GM06990 (cell line): ENCODE measurements at regions not wholly inside any gene's neighbourhood (a gene's known extent, or its start where the extent isn't known, plus 50 kb on each side); places are given as distances from the start of the nearest gene placed in this dataset.

Experiments
- DNase-seq: peaks from one replicate; pipeline ENCODE4 v3.0.0-alpha.2; 2011; ENCODE audit not compliant: insufficient read length; ENCODE audit errors: extremely low read depth
- H3K27me3 ChIP-seq: replicated peaks from 2 replicates; pipeline ENCODE4 v1.6.0; 2011; ENCODE audit warnings: low read length; ENCODE audit not compliant: control insufficient read depth, insufficient read depth
- H3K36me3 ChIP-seq: 2 replicates; pipeline ENCODE4 v1.5.1; 2011; ENCODE audit warnings: low read length; ENCODE audit not compliant: control insufficient read depth, insufficient read depth
- H3K4me3 ChIP-seq: replicated peaks from 2 replicates; pipeline ENCODE4 v1.5.1; 2011; ENCODE audit warnings: low read depth, mild to moderate bottlenecking, control low read depth, low read length
- CTCF ChIP-seq: IDR thresholded peaks from 2 replicates; pipeline ENCODE4 v1.5.1; 2011; ENCODE audit warnings: low read length, control low read depth, mild to moderate bottlenecking, inconsistent platforms; ENCODE audit not compliant: insufficient read depth, poor library complexity, severe bottlenecking

- H3K27me3 ChIP-seq, result no peaks in the 10 kb centered on the region
- no peak overlapping the region for H3K4me3 ChIP-seq
- no peak for DNase-seq
- TF ChIP-seq CTCF, result no peak
- no peaks in the 10 kb centered on the region for H3K36me3 ChIP-seq
Observed at GRCh38 chr5:124880903-124881697, 134.7 kb upstream of the ZNF608 start.

GRCh38 chr5:124883681-124884080, 137.2 kb upstream of the ZNF608 start:
- no peak for TF ChIP-seq CTCF
- no peaks in the 10 kb centered on the region for H3K36me3 ChIP-seq
- H3K4me3 ChIP-seq, result no peak overlapping the region
- DNase-seq, result no peak
- H3K27me3 ChIP-seq, result no peaks in the 10 kb centered on the region

- no peaks in the 10 kb centered on the region for H3K36me3 ChIP-seq
- H3K27me3 ChIP-seq, result no peaks in the 10 kb centered on the region
- H3K4me3 ChIP-seq, result no peak overlapping the region
- TF ChIP-seq CTCF, result no peak
- no peak for DNase-seq
Observed at GRCh38 chr5:124884114-124884513, 137.7 kb upstream of the ZNF608 start.

GRCh38 chr5:124885490-124885889, 139.1 kb upstream of the ZNF608 start:
- H3K4me3 ChIP-seq, result no peak overlapping the region
- H3K36me3 ChIP-seq, result no peaks in the 10 kb centered on the region
- TF ChIP-seq CTCF, result no peak
- H3K27me3 ChIP-seq, result no peaks in the 10 kb centered on the region
- no peak for DNase-seq

- DNase-seq, result no peak
- no peak for TF ChIP-seq CTCF
- Histone ChIP-seq H3K36me3 (no peaks in the 10 kb centered on the region), H3K4me3 (no peak overlapping the region), H3K27me3 (no peaks in the 10 kb centered on the region)
Observed at GRCh38 chr5:124887223-124887622, 140.8 kb upstream of the ZNF608 start.
